CD4-positive, CD25-positive, alpha-beta regulatory T cell (primary cell): ENCODE measurements at regions not wholly inside any gene's neighbourhood (a gene's known extent, or its start where the extent isn't known, plus 50 kb on each side); places are given as distances from the start of the nearest gene placed in this dataset.

Experiments
- ATAC-seq, 2 donors: fragments of 150-1000 bp; cut with Tn5 transposase; one replicate each; pipeline ENCODE4 v1.10.0; 2021; ENCODE audit warnings: low read depth in 2 of 2, moderate number of reproducible peaks in 2 of 2, moderate library complexity in 1 of 2
- DNase-seq, 3 donors: peaks; one replicate each; pipeline versions ENCODE4 v3.0.0 to v3.0.0-alpha.2; 2012 to 2022; ENCODE audit warnings: mixed read lengths in 1 of 3
- H3K27ac ChIP-seq: one replicate; pipeline ENCODE4 v1.7.0; 2013; ENCODE audit warnings: mild to moderate bottlenecking, low read length; ENCODE audit not compliant: insufficient read depth, poor library complexity, severe bottlenecking
- H3K27me3 ChIP-seq: one replicate; pipeline ENCODE4 v1.7.0; 2013; ENCODE audit warnings: low read length; ENCODE audit not compliant: control insufficient read depth, insufficient read depth
- H3K36me3 ChIP-seq: one replicate; pipeline ENCODE4 v1.7.0; 2013; ENCODE audit warnings: mild to moderate bottlenecking, low read length, moderate library complexity; ENCODE audit not compliant: control insufficient read depth, insufficient read depth
- H3K4me1 ChIP-seq: 2 replicates; pipeline ENCODE4 v1.7.0; 2013; ENCODE audit warnings: mild to moderate bottlenecking, low read length; ENCODE audit not compliant: insufficient read depth, control insufficient read depth, poor library complexity, severe bottlenecking
- H3K4me3 ChIP-seq: one replicate; pipeline ENCODE4 v1.7.0; 2013; ENCODE audit warnings: low read depth, mild to moderate bottlenecking, low read length, moderate library complexity
- H3K9me3 ChIP-seq, 2 experiments: 1 replicate in 1 of 2; 2 replicates in 1 of 2; pipeline ENCODE4 v1.7.0; 2013; ENCODE audit warnings: low read length in 2 of 2, mild to moderate bottlenecking in 1 of 2, moderate library complexity in 1 of 2; ENCODE audit not compliant: control insufficient read depth in 2 of 2
- H3K27ac Mint-ChIP-seq, 3 donors: one replicate each; pipeline ENCODE4 v1.8.0; 2020 to 2022; ENCODE audit warnings: mild to moderate bottlenecking in 3 of 3, mixed read lengths in 3 of 3, moderate library complexity in 2 of 3
- H3K27me3 Mint-ChIP-seq: one replicate; pipeline ENCODE4 v1.8.0; 2022; ENCODE audit warnings: mild to moderate bottlenecking, mixed read lengths
- H3K36me3 Mint-ChIP-seq: one replicate; pipeline ENCODE4 v1.8.0; 2020; ENCODE audit warnings: mixed read lengths
- H3K4me1 Mint-ChIP-seq, 4 donors: one replicate each; pipeline ENCODE4 v1.8.0; 2020 to 2022; ENCODE audit warnings: mixed read lengths in 4 of 4, mild to moderate bottlenecking in 1 of 4
- H3K4me3 Mint-ChIP-seq, 4 donors: one replicate each; pipeline ENCODE4 v1.8.0; 2020 to 2022; ENCODE audit warnings: mild to moderate bottlenecking in 4 of 4, mixed read lengths in 4 of 4, moderate library complexity in 3 of 4
- H3K9me3 Mint-ChIP-seq, 7 donors: one replicate each; pipeline ENCODE4 v1.8.0; 2020 to 2022; ENCODE audit warnings: mixed read lengths in 7 of 7, mild to moderate bottlenecking in 3 of 7, moderate library complexity in 2 of 7

DNA sequence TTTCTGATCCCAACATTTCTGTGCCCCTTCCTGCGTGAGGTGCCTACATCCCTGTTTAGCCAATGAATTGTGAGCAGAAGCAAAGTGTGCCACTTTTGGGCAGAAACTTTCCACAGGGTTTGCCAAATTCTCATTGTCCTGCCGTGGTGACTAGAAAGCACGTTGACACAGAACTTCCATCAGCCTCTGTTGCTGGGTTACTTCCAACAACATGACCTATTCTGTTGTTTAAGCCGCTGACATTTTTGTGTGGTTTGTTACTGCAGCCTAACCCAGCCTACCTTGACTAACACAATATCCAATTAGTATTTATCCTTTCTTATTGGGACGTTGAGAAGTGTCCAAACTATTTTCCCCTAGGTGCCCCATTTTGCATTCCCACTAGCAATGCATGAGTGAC, 136.8 kb downstream of the URB2 start:
- Mint-ChIP-seq H3K27ac (no peak overlapping the region), H3K27me3 (peaks cover 4% of the 10 kb centered on the region), H3K4me3 (no peak overlapping the region), H3K36me3 (no peaks in the 10 kb centered on the region), H3K4me1 (no peaks in the 10 kb centered on the region), H3K9me3 (peaks cover 0 to 2% (median 0%) of the 10 kb centered on the region in 7 donors)
- Histone ChIP-seq H3K36me3 (no peaks in the 10 kb centered on the region), H3K27me3 (peaks cover 2% of the 10 kb centered on the region), H3K9me3 (no peaks in the 10 kb centered on the region), H3K4me3 (no peak overlapping the region), H3K4me1 (no peaks in the 10 kb centered on the region), H3K27ac (no peak overlapping the region)
- DNase-seq (no peak), ATAC-seq (no peak)

- H3K27me3 ChIP-seq = peaks cover 2% of the 10 kb centered on the region
- no peak overlapping the region for H3K27ac Mint-ChIP-seq
- DNase-seq = no peak
- H3K4me3 ChIP-seq = no peak overlapping the region
- H3K4me3 Mint-ChIP-seq = no peak overlapping the region
- peaks cover 0 to 2% (median 0%) of the 10 kb centered on the region in 7 donors for H3K9me3 Mint-ChIP-seq
- no peaks in the 10 kb centered on the region for H3K4me1 ChIP-seq
- H3K36me3 Mint-ChIP-seq = no peaks in the 10 kb centered on the region
- H3K27ac ChIP-seq = no peak overlapping the region
- no peaks in the 10 kb centered on the region for H3K36me3 ChIP-seq
- H3K4me1 Mint-ChIP-seq = no peaks in the 10 kb centered on the region
- peaks cover 10% of the 10 kb centered on the region for H3K27me3 Mint-ChIP-seq
- no peak for ATAC-seq
- no peaks in the 10 kb centered on the region for H3K9me3 ChIP-seq
Observed at GRCh38 chr1:229768232-229768631, 142.2 kb downstream of the URB2 start.

DNA sequence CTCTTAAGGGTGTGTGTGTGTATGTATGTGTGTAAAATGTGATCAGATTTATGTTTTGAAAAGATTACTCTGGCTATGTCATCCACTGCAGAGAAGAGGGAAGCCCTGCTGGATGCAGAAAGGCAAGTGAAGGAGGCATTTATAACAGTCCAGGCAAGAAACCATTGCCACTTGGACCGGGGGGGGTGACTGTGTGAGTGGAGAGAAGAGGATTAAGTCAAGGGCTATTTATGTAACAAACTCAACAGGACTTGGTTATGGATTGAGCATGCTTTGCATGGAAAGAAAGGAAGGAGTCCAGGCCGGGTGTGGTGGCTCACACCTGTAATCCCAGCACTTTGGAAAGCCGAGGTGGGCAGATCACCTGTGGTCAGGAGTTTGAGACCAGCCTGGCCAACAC, 143.0 kb downstream of the URB2 start:
- H3K4me3 Mint-ChIP-seq = no peak overlapping the region
- H3K9me3 Mint-ChIP-seq = no peaks in the 10 kb centered on the region
- no peaks in the 10 kb centered on the region for H3K4me1 Mint-ChIP-seq
- no peaks in the 10 kb centered on the region for H3K4me1 ChIP-seq
- no peak overlapping the region for H3K4me3 ChIP-seq
- no peaks in the 10 kb centered on the region for H3K9me3 ChIP-seq
- peaks cover 5% of the 10 kb centered on the region for H3K27me3 Mint-ChIP-seq
- H3K27ac Mint-ChIP-seq = no peak overlapping the region
- peaks cover 2% of the 10 kb centered on the region for H3K27me3 ChIP-seq
- no peaks in the 10 kb centered on the region for H3K36me3 ChIP-seq
- ATAC-seq (no peak), DNase-seq (no peak)
- no peaks in the 10 kb centered on the region for H3K36me3 Mint-ChIP-seq
- H3K27ac ChIP-seq = no peak overlapping the region

DNA sequence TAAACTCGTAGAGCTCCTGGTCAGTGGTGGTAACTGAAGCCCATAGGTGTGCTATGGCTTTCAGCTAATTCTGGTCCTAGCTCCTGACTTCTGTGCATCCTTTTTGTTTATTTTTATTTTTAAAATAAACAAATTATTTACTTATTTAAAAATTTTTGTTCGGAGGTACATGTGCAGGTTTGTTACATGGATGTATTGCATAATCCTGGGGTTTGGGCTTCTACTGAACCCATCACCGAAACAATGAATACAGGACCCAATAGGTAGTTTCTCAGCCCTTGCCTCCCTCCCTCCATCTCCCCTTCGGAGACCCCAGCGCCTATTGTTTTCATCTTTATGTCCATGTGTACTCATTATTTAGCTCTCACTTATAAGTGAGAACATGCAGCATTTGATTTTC, 143.8 kb downstream of the URB2 start:
- no peaks in the 10 kb centered on the region for H3K9me3 ChIP-seq
- no peaks in the 10 kb centered on the region for H3K4me1 ChIP-seq
- no peak overlapping the region for H3K4me3 ChIP-seq
- no peaks in the 10 kb centered on the region for H3K36me3 ChIP-seq
- no peaks in the 10 kb centered on the region for H3K9me3 Mint-ChIP-seq
- no peaks in the 10 kb centered on the region for H3K4me1 Mint-ChIP-seq
- ATAC-seq = no peak
- H3K27ac ChIP-seq = no peak overlapping the region
- H3K4me3 Mint-ChIP-seq = no peak overlapping the region
- H3K27me3 ChIP-seq = no peaks in the 10 kb centered on the region
- DNase-seq = no peak
- H3K27me3 Mint-ChIP-seq = peaks cover 5% of the 10 kb centered on the region
- H3K27ac Mint-ChIP-seq = no peak overlapping the region
- H3K36me3 Mint-ChIP-seq = no peaks in the 10 kb centered on the region

- DNase-seq (no peak), ATAC-seq (no peak)
- Mint-ChIP-seq H3K4me3 (no peak overlapping the region), H3K27me3 (peaks cover 4% of the 10 kb centered on the region), H3K36me3 (no peaks in the 10 kb centered on the region), H3K9me3 (no peaks in the 10 kb centered on the region), H3K4me1 (no peaks in the 10 kb centered on the region), H3K27ac (no peak overlapping the region)
- no peaks in the 10 kb centered on the region for H3K9me3 ChIP-seq
- no peak overlapping the region for H3K27ac ChIP-seq
- no peaks in the 10 kb centered on the region for H3K36me3 ChIP-seq
- no peak overlapping the region for H3K4me3 ChIP-seq
- no peaks in the 10 kb centered on the region for H3K27me3 ChIP-seq
- no peaks in the 10 kb centered on the region for H3K4me1 ChIP-seq
Observed at GRCh38 chr1:229778794-229779193, 152.7 kb downstream of the URB2 start.

DNA sequence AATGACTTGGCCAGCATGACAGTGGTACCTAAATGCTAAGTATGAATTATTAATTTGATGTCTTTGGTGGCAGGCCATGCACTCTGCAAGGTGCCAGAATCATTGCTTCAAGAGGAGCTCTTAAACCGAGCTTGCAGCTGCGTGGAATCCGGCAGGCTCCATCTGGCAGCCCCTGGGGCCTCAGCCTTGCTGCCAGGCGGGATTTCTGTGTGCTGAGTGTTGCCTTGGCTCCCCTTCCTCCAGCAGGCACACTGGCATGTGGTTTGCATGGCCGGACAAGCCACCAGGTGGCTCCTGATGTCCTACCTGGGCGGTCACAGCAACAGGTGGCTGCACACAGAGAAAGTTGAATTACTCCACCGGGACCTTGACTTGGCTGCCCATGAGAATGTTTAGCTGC, 155.4 kb downstream of the URB2 start:
- no peaks in the 10 kb centered on the region for H3K4me1 ChIP-seq
- no peak overlapping the region for H3K4me3 ChIP-seq
- H3K9me3 ChIP-seq = no peaks in the 10 kb centered on the region
- H3K27me3 Mint-ChIP-seq = peaks cover 10% of the 10 kb centered on the region
- H3K27ac Mint-ChIP-seq = no peak overlapping the region
- H3K4me3 Mint-ChIP-seq = no peak overlapping the region
- no peak overlapping the region for H3K27ac ChIP-seq
- no peaks in the 10 kb centered on the region for H3K9me3 Mint-ChIP-seq
- no peaks in the 10 kb centered on the region for H3K27me3 ChIP-seq
- H3K36me3 Mint-ChIP-seq = no peaks in the 10 kb centered on the region
- H3K4me1 Mint-ChIP-seq = no peaks in the 10 kb centered on the region
- no peaks in the 10 kb centered on the region for H3K36me3 ChIP-seq
- no peak for DNase-seq
- ATAC-seq = no peak

GRCh38 chr1:229782469-229782868, 156.4 kb downstream of the URB2 start:
- Histone ChIP-seq H3K9me3 (no peaks in the 10 kb centered on the region), H3K4me1 (no peaks in the 10 kb centered on the region), H3K36me3 (no peaks in the 10 kb centered on the region), H3K27ac (no peak overlapping the region), H3K4me3 (no peak overlapping the region), H3K27me3 (no peaks in the 10 kb centered on the region)
- no peaks in the 10 kb centered on the region for H3K4me1 Mint-ChIP-seq
- DNase-seq (no peak), ATAC-seq (no peak)
- H3K4me3 Mint-ChIP-seq = no peak overlapping the region
- H3K27me3 Mint-ChIP-seq = peaks cover 13% of the 10 kb centered on the region
- H3K36me3 Mint-ChIP-seq = no peaks in the 10 kb centered on the region
- H3K9me3 Mint-ChIP-seq = peaks cover 0 to 2% (median 0%) of the 10 kb centered on the region in 7 donors
- no peak overlapping the region for H3K27ac Mint-ChIP-seq

DNA sequence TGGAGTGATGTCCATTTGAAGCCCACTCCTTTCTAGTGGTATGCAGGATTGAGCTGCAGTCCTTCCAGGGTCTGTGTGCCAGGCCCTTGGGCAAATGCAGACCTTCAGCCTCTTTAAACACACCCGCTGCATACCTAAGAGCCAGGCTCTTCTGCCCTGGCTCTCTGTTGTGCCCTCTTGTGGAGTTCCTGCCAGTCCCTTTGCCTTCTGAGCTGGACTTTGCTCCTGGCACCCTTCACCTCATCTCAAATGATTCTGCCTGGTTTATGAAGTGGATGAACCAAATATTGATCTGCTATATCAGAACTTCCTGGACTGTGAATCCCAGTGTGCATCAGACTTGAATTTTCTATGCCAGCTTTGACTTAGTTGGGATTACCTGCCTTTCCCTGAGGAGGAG, 158.8 kb downstream of the URB2 start:
- ATAC-seq = no peak
- no peak overlapping the region for H3K27ac ChIP-seq
- no peak for DNase-seq
- H3K4me3 Mint-ChIP-seq = no peak overlapping the region
- H3K4me3 ChIP-seq = no peak overlapping the region
- H3K9me3 ChIP-seq = no peaks in the 10 kb centered on the region
- H3K36me3 Mint-ChIP-seq = no peaks in the 10 kb centered on the region
- no peaks in the 10 kb centered on the region for H3K4me1 Mint-ChIP-seq
- H3K4me1 ChIP-seq = no peaks in the 10 kb centered on the region
- H3K9me3 Mint-ChIP-seq = peaks cover 0 to 3% (median 1%) of the 10 kb centered on the region in 7 donors
- H3K27me3 ChIP-seq = no peaks in the 10 kb centered on the region
- H3K36me3 ChIP-seq = no peaks in the 10 kb centered on the region
- H3K27me3 Mint-ChIP-seq = peaks cover 9% of the 10 kb centered on the region
- no peak overlapping the region for H3K27ac Mint-ChIP-seq
